ENCODE measurements at regions not wholly inside any gene's neighbourhood (a gene's known extent, or its start where the extent isn't known, plus 50 kb on each side); places are given as distances from the start of the nearest gene placed in this dataset.

GRCh38 chr4:54493862-54494261 lies 163.9 kb upstream of the KIT start:
- Histone ChIP-seq H3K4me1 (no peaks in the 10 kb centered on the region), H3K27me3 (no peaks in the 10 kb centered on the region), H3K36me3 (no peaks in the 10 kb centered on the region), H3K4me3 (no peak overlapping the region), H3K27ac (no peak overlapping the region), H3K9me3 (no peaks in the 10 kb centered on the region)
- ATAC-seq (ENCODE audit: low FRiP score in 2 of 2) = no peak
- TF ChIP-seq POLR2A (IDR thresholded peaks at IDR 0.05) (no peak), EP300 (IDR thresholded peaks at IDR 0.05) (no peak), CTCF (IDR thresholded peaks at IDR 0.05) (no peak), POLR2AphosphoS5 (IDR thresholded peaks at IDR 0.05) (no peak)
- no peak for DNase-seq
- 81 to 94% methylated on average over 3 of the region's 3 CpGs for WGBS, 2 donors

GRCh38 chr4:54495091-54495490 lies 162.7 kb upstream of the KIT start:
- Histone ChIP-seq H3K9me3 (no peaks in the 10 kb centered on the region), H3K36me3 (no peaks in the 10 kb centered on the region), H3K27me3 (no peaks in the 10 kb centered on the region), H3K4me1 (no peaks in the 10 kb centered on the region), H3K4me3 (no peak overlapping the region), H3K27ac (no peak overlapping the region)
- TF ChIP-seq POLR2A (IDR thresholded peaks at IDR 0.05) = no peak
- TF ChIP-seq EP300 (IDR thresholded peaks at IDR 0.05) = no peak
- TF ChIP-seq POLR2AphosphoS5 (IDR thresholded peaks at IDR 0.05) = no peak
- no peak for TF ChIP-seq CTCF (IDR thresholded peaks at IDR 0.05)
- peak in 1 of 2 donors; percentile 13 for DNase-seq
- 82 to 84% methylated on average over 7 of the region's 7 CpGs for WGBS, 2 donors
- no peak for ATAC-seq (ENCODE audit: low FRiP score in 2 of 2)

DNA sequence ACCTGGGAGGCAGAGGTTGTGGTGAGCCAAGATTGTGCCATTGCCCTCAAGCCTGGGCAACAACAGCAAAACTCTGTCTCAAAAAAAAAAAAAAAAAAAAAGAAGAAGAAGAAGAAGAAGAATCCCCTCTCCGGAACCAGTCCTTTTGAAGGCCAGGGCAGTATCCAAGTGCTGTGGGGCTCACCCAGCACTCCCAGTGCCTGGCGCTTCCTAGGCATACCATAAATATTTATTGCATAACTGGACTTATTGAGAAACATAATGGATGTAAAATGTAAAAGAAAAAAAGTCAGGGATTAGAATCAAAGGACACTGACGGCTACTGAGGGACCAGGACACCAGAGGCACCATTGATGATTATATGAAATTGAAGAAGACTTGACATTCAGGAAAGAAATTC lies 162.1 kb upstream of the KIT start:
- H3K36me3 ChIP-seq = no peaks in the 10 kb centered on the region
- H3K27me3 ChIP-seq = no peaks in the 10 kb centered on the region
- H3K9me3 ChIP-seq = no peaks in the 10 kb centered on the region
- ATAC-seq (ENCODE audit: low FRiP score in 2 of 2) = no peak
- 85 to 91% methylated on average over 3 of the region's 3 CpGs for WGBS, 2 donors
- H3K27ac ChIP-seq = no peak overlapping the region
- no peak overlapping the region for H3K4me3 ChIP-seq
- H3K4me1 ChIP-seq = no peaks in the 10 kb centered on the region
- no peak for DNase-seq
- TF ChIP-seq POLR2A (IDR thresholded peaks at IDR 0.05) = no peak
- no peak for TF ChIP-seq CTCF (IDR thresholded peaks at IDR 0.05)
- no peak for TF ChIP-seq EP300 (IDR thresholded peaks at IDR 0.05)
- TF ChIP-seq POLR2AphosphoS5 (IDR thresholded peaks at IDR 0.05) = no peak

DNA sequence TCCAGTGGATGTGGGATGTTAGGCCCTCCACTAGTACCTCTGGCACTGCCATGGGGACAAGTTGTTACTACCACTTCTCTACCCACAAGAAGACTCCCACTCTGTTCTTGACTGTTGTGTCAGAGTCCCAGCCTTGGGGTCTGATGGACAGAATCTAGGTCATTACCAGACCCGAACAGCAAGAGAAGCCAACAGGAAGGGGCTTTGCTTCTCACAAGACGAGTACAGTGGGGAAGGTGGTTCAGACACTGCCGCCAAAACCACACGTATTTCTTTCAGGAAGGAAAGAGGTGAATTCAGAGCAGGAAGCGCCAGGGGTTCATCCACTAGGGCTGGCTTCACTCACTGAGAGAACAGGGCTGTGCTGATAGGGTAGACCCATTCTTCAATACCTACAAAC lies 161.3 kb upstream of the KIT start:
- no peak for TF ChIP-seq POLR2AphosphoS5 (IDR thresholded peaks at IDR 0.05)
- TF ChIP-seq CTCF (IDR thresholded peaks at IDR 0.05) = no peak
- no peak for TF ChIP-seq POLR2A (IDR thresholded peaks at IDR 0.05)
- no peak for TF ChIP-seq EP300 (IDR thresholded peaks at IDR 0.05)
- 64 to 76% methylated on average over 5 of the region's 5 CpGs for whole genome bisulfite sequencing, 2 donors
- ATAC-seq (ENCODE audit: low FRiP score in 2 of 2) = peak in 1 of 2 donors; percentile 13

GRCh38 chr4:54497947-54498346 lies 159.8 kb upstream of the KIT start:
- H3K27me3 ChIP-seq = no peaks in the 10 kb centered on the region
- H3K4me3 ChIP-seq = no peak overlapping the region
- no peaks in the 10 kb centered on the region for H3K9me3 ChIP-seq
- H3K36me3 ChIP-seq = no peaks in the 10 kb centered on the region
- no peak for TF ChIP-seq POLR2A (IDR thresholded peaks at IDR 0.05)
- TF ChIP-seq POLR2AphosphoS5 (IDR thresholded peaks at IDR 0.05) = no peak
- TF ChIP-seq CTCF (IDR thresholded peaks at IDR 0.05) = no peak
- TF ChIP-seq EP300 (IDR thresholded peaks at IDR 0.05) = no peak
- H3K4me1 ChIP-seq = no peaks in the 10 kb centered on the region
- ATAC-seq (ENCODE audit: low FRiP score in 2 of 2) (no peak), DNase-seq (no peak)
- 54 to 62% methylated on average over 3 of the region's 3 CpGs for WGBS, 2 donors
- no peak overlapping the region for H3K27ac ChIP-seq

More for the DNA sequence above, 161.3 kb upstream of the KIT start:
- H3K27me3 ChIP-seq = no peaks in the 10 kb centered on the region
- H3K27ac ChIP-seq = no peak overlapping the region
- H3K4me1 ChIP-seq = no peaks in the 10 kb centered on the region
- DNase-seq = no peak
- no peaks in the 10 kb centered on the region for H3K9me3 ChIP-seq
- H3K36me3 ChIP-seq = no peaks in the 10 kb centered on the region
- no peak overlapping the region for H3K4me3 ChIP-seq

All from upper lobe of left lung (tissue), 6 donors.